HG02588 (cell line): ENCODE measurements at regions not wholly inside any gene's neighbourhood (a gene's known extent, or its start where the extent isn't known, plus 50 kb on each side); places are given as distances from the start of the nearest gene placed in this dataset.
A peak's percentile ranks its signal among the peaks of the same experiment; 100 is the strongest.
"Not testable (repeated sequence)": the region's sequence is repeated elsewhere in the genome, so short reads cannot be mapped to it uniquely, and the experiment has no call there.

Experiments
- ATAC-seq: cut with Tn5 transposase; IDR thresholded peaks from one replicate; pipeline ENCODE4 v1.9.1; 2021; ENCODE audit warnings: mild to moderate bottlenecking, moderate library complexity; ENCODE audit not compliant: unreplicated experiment

- no peak for ATAC-seq
Observed at GRCh38 chr13:89402211-89402610, 1731.0 kb downstream of the SLITRK5 start.

- ATAC-seq: not testable (repeated sequence)
Observed at GRCh38 chr13:89406096-89406495, 1734.9 kb downstream of the SLITRK5 start.

- ATAC-seq: no peak
Observed at GRCh38 chr13:89407357-89407756, 1736.2 kb downstream of the SLITRK5 start.

GRCh38 chr13:89432997-89433396 lies 1761.8 kb downstream of the SLITRK5 start:
- ATAC-seq: no peak

- not testable (repeated sequence) for ATAC-seq
Observed at GRCh38 chr13:89434624-89435023, 1763.5 kb downstream of the SLITRK5 start.

GRCh38 chr13:89454681-89455080 lies 1783.5 kb downstream of the SLITRK5 start:
- ATAC-seq: no peak

- ATAC-seq: no peak
Observed at GRCh38 chr13:89455225-89455624, 1784.1 kb downstream of the SLITRK5 start.

- no peak for ATAC-seq
Observed at GRCh38 chr13:89455741-89456140, 1784.6 kb downstream of the SLITRK5 start.

GRCh38 chr13:89457977-89458376 lies 1786.8 kb downstream of the SLITRK5 start:
- ATAC-seq: no peak

- no peak for ATAC-seq
Observed at GRCh38 chr13:89458456-89458855, 1787.3 kb downstream of the SLITRK5 start.

- ATAC-seq: not testable (repeated sequence)
Observed at GRCh38 chr13:89460895-89461294, 1789.7 kb downstream of the SLITRK5 start.

GRCh38 chr13:89465366-89465765 lies 1794.2 kb downstream of the SLITRK5 start:
- ATAC-seq: peak; percentile 71

- no peak for ATAC-seq
Observed at GRCh38 chr13:89468081-89468480, 1796.9 kb downstream of the SLITRK5 start.

GRCh38 chr13:89470901-89471300 lies 1799.7 kb downstream of the SLITRK5 start:
- no peak for ATAC-seq

- no peak for ATAC-seq
Observed at GRCh38 chr13:89474432-89474831, 1803.3 kb downstream of the SLITRK5 start.

- ATAC-seq: no peak
Observed at GRCh38 chr13:89486065-89486464, 1814.9 kb downstream of the SLITRK5 start.

- ATAC-seq: no peak
Observed at GRCh38 chr13:89486709-89487108, 1815.5 kb downstream of the SLITRK5 start.

- ATAC-seq: no peak
Observed at GRCh38 chr13:89490661-89491060, 1819.5 kb downstream of the SLITRK5 start.

- ATAC-seq: no peak
Observed at GRCh38 chr13:89496478-89496877, 1825.3 kb downstream of the SLITRK5 start.

- ATAC-seq: no peak
Observed at GRCh38 chr13:89497658-89498057, 1826.5 kb downstream of the SLITRK5 start.

- no peak for ATAC-seq
Observed at GRCh38 chr13:89502286-89502685, 1831.1 kb downstream of the SLITRK5 start.

GRCh38 chr13:89514534-89515312 lies 1832.8 kb upstream of the MIR17HG start:
- no peak for ATAC-seq

- ATAC-seq: no peak
Observed at GRCh38 chr13:89515948-89516347, 1831.5 kb upstream of the MIR17HG start.
